ENCODE measurements at regions not wholly inside any gene's neighbourhood (a gene's known extent, or its start where the extent isn't known, plus 50 kb on each side); places are given as distances from the start of the nearest gene placed in this dataset.
"Not testable (repeated sequence)": the region's sequence is repeated elsewhere in the genome, so short reads cannot be mapped to it uniquely, and the experiment has no call there.

DNA sequence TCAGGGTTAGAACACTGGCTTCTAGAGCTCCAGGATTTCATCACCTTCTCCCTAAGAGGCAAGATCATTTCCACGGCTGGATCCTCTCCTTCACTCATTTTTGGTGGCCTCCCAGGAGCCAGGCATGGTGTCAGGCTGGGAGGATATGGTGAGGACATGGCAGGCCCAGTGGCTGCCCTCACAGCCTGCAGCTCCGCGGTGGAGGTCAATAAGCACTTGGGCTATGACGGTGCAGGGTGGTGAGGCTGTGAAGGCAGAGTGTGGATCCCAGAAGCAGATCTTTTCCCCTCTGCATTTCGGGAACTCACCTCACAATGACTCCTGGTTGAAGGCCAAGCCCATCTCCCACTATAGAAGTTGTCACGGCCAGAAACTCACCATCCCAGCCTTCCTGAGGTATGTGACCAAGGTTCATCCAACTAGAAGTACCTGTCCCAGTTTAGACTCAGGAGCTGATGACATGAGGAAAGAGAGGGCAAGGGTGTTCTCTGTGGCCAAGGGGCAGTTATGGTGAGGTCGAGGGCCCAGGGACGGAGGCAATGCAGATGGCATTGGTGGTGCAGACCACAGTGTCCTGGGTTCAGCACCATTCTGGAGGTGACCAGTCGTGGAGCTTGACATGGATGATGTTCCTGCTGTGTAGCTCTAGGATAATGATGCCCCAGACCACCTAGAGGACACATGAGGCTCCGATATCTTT lies 100.1 kb upstream of the SMAD3 start:
- Histone ChIP-seq H3K36me3 (ENCODE audit: control insufficient read depth in 2 of 3, insufficient read depth in 3 of 3, low read length in 3 of 3) (no peaks in the 10 kb centered on the region), H3K4me3 (ENCODE audit: low read length in 3 of 3) (no peak overlapping the region), H3K27me3 (ENCODE audit: control insufficient read depth, insufficient read depth, low read length) (no peaks in the 10 kb centered on the region), H3K9ac (ENCODE audit: low read length in 3 of 3) (no peak overlapping the region), H3K27ac (ENCODE audit: low read depth in 2 of 2, low read length in 2 of 2) (no peak overlapping the region), H3K4me1 (ENCODE audit: control insufficient read depth in 2 of 3, insufficient read depth in 2 of 3, low read depth in 1 of 3, low read length in 3 of 3) (no peaks in the 10 kb centered on the region), H3K9me3 (ENCODE audit: control insufficient read depth in 2 of 3, insufficient read depth in 1 of 3, low read length in 3 of 3) (no peaks in the 10 kb centered on the region)
- DNase-seq = no peak
- FAIRE-seq = no peak
- intact Hi-C loops (cut with DNase I) = no loop called here
- no peak for TF ChIP-seq CTCF (IDR thresholded peaks at IDR 0.05; ENCODE audit: borderline replicate concordance, extremely low read depth, insufficient read depth)

DNA sequence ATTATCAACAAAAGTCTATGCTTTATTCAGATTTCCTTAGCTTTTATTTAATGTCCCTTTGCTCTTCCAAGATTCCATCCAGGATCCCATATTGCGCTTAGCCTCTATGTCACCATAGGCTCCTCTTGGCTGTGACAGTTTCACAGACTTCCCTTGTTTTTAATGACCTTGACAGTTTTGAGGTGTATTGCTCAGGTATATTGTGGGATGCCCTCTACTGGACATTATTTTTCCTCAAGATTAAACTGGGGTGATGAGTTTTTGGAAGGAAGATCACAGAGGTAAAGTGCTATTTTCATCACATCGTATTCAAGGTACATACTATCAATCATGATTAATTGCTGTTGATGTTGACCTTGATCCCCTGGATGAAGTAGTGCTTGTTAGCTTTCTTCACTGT lies 99.1 kb upstream of the SMAD3 start:
- no peak overlapping the region for H3K27ac ChIP-seq (ENCODE audit: low read depth in 2 of 2, low read length in 2 of 2)
- FAIRE-seq (no peak), DNase-seq (no peak)
- no peaks in the 10 kb centered on the region for H3K4me1 ChIP-seq (ENCODE audit: control insufficient read depth in 2 of 3, insufficient read depth in 2 of 3, low read depth in 1 of 3, low read length in 3 of 3)
- intact Hi-C loops (cut with DNase I) = no loop called here
- H3K36me3 ChIP-seq (ENCODE audit: control insufficient read depth in 2 of 3, insufficient read depth in 3 of 3, low read length in 3 of 3) = no peaks in the 10 kb centered on the region
- TF ChIP-seq CTCF (IDR thresholded peaks at IDR 0.05; ENCODE audit: borderline replicate concordance, extremely low read depth, insufficient read depth) = no peak
- H3K9me3 ChIP-seq (ENCODE audit: control insufficient read depth in 2 of 3, insufficient read depth in 1 of 3, low read length in 3 of 3) = no peaks in the 10 kb centered on the region
- H3K9ac ChIP-seq (ENCODE audit: low read length in 3 of 3) = no peak overlapping the region
- H3K27me3 ChIP-seq (ENCODE audit: control insufficient read depth, insufficient read depth, low read length) = no peaks in the 10 kb centered on the region
- H3K4me3 ChIP-seq (ENCODE audit: low read length in 3 of 3) = no peak overlapping the region

DNA sequence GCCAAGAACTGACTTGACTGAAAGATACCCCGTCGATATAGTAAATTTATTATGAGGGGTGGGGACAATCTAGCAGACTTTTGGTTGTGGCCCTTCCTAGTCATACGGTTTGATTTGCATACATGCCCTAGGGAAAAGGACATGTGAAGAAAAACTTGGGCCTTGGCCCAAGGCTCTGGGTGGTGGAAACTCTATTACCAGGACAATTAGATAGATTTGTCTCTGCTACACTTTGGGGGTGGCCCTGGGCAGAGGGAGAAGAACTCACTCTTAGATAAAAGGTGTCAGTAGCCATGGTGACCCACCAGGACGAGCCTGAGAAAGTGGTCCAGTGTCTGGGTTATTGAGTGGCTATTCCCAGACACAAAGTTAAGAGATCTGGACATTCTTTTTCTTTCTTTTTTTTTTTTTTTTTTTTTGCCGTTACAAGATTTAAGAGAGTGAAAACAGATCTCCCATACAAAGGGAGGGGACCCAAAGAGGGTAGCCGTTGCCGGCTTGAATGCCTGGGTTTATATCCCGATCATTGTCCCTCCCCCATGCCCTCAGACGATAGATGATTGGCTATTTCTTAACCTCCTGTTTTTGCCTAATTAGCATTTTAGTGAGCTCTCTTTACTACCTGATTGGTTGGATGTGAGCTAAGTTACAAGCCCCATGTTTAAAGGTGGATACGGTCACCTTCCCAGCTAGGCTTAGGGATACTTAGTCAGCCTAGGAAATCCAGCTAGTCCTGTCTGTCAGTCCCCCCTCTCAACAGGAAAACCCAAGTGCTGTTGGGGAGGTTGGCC lies 96.4 kb upstream of the SMAD3 start:
- Histone ChIP-seq H3K27me3 (ENCODE audit: control insufficient read depth, insufficient read depth, low read length) (no peaks in the 10 kb centered on the region), H3K4me1 (ENCODE audit: control insufficient read depth in 2 of 3, insufficient read depth in 2 of 3, low read depth in 1 of 3, low read length in 3 of 3) (no peaks in the 10 kb centered on the region), H3K9me3 (ENCODE audit: control insufficient read depth in 2 of 3, insufficient read depth in 1 of 3, low read length in 3 of 3) (no peaks in the 10 kb centered on the region), H3K27ac (ENCODE audit: low read depth in 2 of 2, low read length in 2 of 2) (no peak overlapping the region), H3K36me3 (ENCODE audit: control insufficient read depth in 2 of 3, insufficient read depth in 3 of 3, low read length in 3 of 3) (no peaks in the 10 kb centered on the region), H3K4me3 (ENCODE audit: low read length in 3 of 3) (no peak overlapping the region), H3K9ac (ENCODE audit: low read length in 3 of 3) (no peak overlapping the region)
- FAIRE-seq (no peak), DNase-seq (no peak)
- intact Hi-C loops (cut with DNase I) = no loop called here
- no peak for TF ChIP-seq CTCF (IDR thresholded peaks at IDR 0.05; ENCODE audit: borderline replicate concordance, extremely low read depth, insufficient read depth)

DNA sequence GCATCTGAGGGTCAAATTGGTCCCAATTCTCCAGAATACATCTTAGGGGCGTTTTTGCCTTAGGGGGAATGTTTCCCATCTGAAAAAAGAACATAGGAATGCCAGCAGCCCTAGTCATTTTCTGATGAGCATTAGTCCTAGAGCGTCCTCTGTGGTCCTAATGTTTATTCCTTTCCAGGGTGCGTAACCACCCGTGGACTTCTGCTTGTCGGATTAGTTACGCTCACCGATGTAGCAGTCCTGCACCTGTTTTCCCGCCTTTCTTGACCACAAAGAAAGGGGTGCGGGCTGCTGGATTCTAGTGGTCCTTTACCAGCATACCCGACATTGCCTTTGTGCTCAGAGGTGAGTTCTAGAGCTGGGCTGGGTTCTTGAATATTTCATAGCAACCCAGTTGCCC lies 91.3 kb upstream of the SMAD3 start:
- H3K4me1 ChIP-seq (ENCODE audit: control insufficient read depth in 2 of 3, insufficient read depth in 2 of 3, low read depth in 1 of 3, low read length in 3 of 3); intact Hi-C loops (cut with DNase I); H3K9ac ChIP-seq (ENCODE audit: low read length in 3 of 3); H3K9me3 ChIP-seq (ENCODE audit: control insufficient read depth in 2 of 3, insufficient read depth in 1 of 3, low read length in 3 of 3); DNase-seq; H3K27ac ChIP-seq (ENCODE audit: low read depth in 2 of 2, low read length in 2 of 2); H3K27me3 ChIP-seq (ENCODE audit: control insufficient read depth, insufficient read depth, low read length); FAIRE-seq; H3K4me3 ChIP-seq (ENCODE audit: low read length in 3 of 3); H3K36me3 ChIP-seq (ENCODE audit: control insufficient read depth in 2 of 3, insufficient read depth in 3 of 3, low read length in 3 of 3): not testable (repeated sequence)

DNA sequence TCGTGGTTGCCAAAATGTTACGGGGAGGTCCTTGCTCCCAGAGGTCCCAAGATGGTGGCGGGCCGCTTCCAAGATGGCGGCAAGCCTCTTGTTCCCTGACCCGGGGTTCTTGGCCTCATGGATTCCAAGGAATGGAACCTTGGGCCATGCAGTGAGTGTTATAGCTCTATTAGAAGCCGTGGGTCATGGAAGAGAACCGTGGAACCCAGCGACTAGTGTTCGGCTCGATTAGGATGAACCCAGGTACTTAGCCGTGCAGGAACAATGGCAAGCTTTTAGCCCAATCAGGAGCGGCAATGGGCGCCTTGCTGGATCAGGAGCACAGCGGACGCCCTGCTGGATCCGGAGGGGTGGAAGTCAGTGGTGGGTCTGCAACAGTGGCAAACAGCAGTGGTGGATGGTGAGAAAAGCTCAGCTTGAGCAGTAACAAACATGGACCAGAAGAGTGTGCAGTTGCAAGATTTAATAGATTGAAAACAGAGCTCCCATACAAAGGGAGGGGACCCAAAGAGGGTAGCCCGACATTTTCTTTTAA lies 89.2 kb upstream of the SMAD3 start:
- DNase-seq; intact Hi-C loops (cut with DNase I); H3K9me3 ChIP-seq (ENCODE audit: control insufficient read depth in 2 of 3, insufficient read depth in 1 of 3, low read length in 3 of 3); FAIRE-seq; H3K36me3 ChIP-seq (ENCODE audit: control insufficient read depth in 2 of 3, insufficient read depth in 3 of 3, low read length in 3 of 3); H3K9ac ChIP-seq (ENCODE audit: low read length in 3 of 3); H3K4me1 ChIP-seq (ENCODE audit: control insufficient read depth in 2 of 3, insufficient read depth in 2 of 3, low read depth in 1 of 3, low read length in 3 of 3); H3K27me3 ChIP-seq (ENCODE audit: control insufficient read depth, insufficient read depth, low read length); H3K4me3 ChIP-seq (ENCODE audit: low read length in 3 of 3); H3K27ac ChIP-seq (ENCODE audit: low read depth in 2 of 2, low read length in 2 of 2): not testable (repeated sequence)

- H3K4me3 ChIP-seq (ENCODE audit: low read length in 3 of 3); H3K9ac ChIP-seq (ENCODE audit: low read length in 3 of 3); H3K9me3 ChIP-seq (ENCODE audit: control insufficient read depth in 2 of 3, insufficient read depth in 1 of 3, low read length in 3 of 3); DNase-seq; H3K4me1 ChIP-seq (ENCODE audit: control insufficient read depth in 2 of 3, insufficient read depth in 2 of 3, low read depth in 1 of 3, low read length in 3 of 3); H3K27ac ChIP-seq (ENCODE audit: low read depth in 2 of 2, low read length in 2 of 2); FAIRE-seq; intact Hi-C loops (cut with DNase I); H3K36me3 ChIP-seq (ENCODE audit: control insufficient read depth in 2 of 3, insufficient read depth in 3 of 3, low read length in 3 of 3); H3K27me3 ChIP-seq (ENCODE audit: control insufficient read depth, insufficient read depth, low read length): not testable (repeated sequence)
Measured at GRCh38 chr15:66980326-66980725, 85.1 kb upstream of the SMAD3 start.
